H1 (cell line): ENCODE measurements at regions not wholly inside any gene's neighbourhood (a gene's known extent, or its start where the extent isn't known, plus 50 kb on each side); places are given as distances from the start of the nearest gene placed in this dataset.

Source experiments
- CTCF ChIA-PET: fragments of 300-600 bp; sonication (Branson Sonifier 250); formaldehyde crosslinking; loops from one replicate; lab custom pipeline; 2021; ENCODE audit not compliant: partially characterized antibody; lab: Charles Lee
- POLR2A ChIA-PET: fragments of 300-600 bp; sonication (Branson Sonifier 250); formaldehyde crosslinking; loops from one replicate; lab custom pipeline; 2021; ENCODE audit warnings: inconsistent platforms; ENCODE audit not compliant: partially characterized antibody; lab: Charles Lee
- DNase-seq, 2 experiments: peaks; one replicate each; pipeline versions ENCODE4 v3.0.0 to v3.0.0-alpha.2; 2010 to 2022; ENCODE audit warnings: low spot score in 2 of 2, low read depth in 1 of 2, mixed read lengths in 1 of 2
- FAIRE-seq: peaks from 2 replicates; lab custom pipeline; 2011; peaks lifted over from hg19 to GRCh38; lab: Jason Lieb, UNC
- H2AFZ ChIP-seq: 2 replicates; pipeline ENCODE4 v1.8.1; 2012; ENCODE audit warnings: low read length, inconsistent platforms
- H2AK5ac ChIP-seq: 2 replicates; pipeline ENCODE4 v1.6.1; 2013; ENCODE audit warnings: low read depth, low read length
- H2BK120ac ChIP-seq: replicated peaks from 2 replicates; pipeline ENCODE3; 2013; ENCODE audit warnings: low read depth, low read length, inconsistent platforms
- H2BK12ac ChIP-seq: 2 replicates; pipeline ENCODE4 v1.6.1; 2013; ENCODE audit warnings: low read depth, low read length
- H2BK15ac ChIP-seq: 2 replicates; pipeline ENCODE4 v1.6.1; 2013; ENCODE audit warnings: low read length
- H2BK20ac ChIP-seq: 2 replicates; pipeline ENCODE4 v1.6.1; 2013; ENCODE audit warnings: low read length
- H2BK5ac ChIP-seq: 2 replicates; pipeline ENCODE4 v1.6.1; 2013; ENCODE audit warnings: low read depth, low read length
- H3K14ac ChIP-seq: 2 replicates; pipeline ENCODE4 v1.6.1; 2013; ENCODE audit warnings: inconsistent platforms; ENCODE audit not compliant: insufficient read length
- H3K18ac ChIP-seq: 2 replicates; pipeline ENCODE4 v1.6.1; 2013; ENCODE audit warnings: low read length; ENCODE audit errors: extremely low read depth
- H3K23ac ChIP-seq: 2 replicates; pipeline ENCODE4 v1.6.1; 2013; ENCODE audit warnings: inconsistent platforms; ENCODE audit not compliant: insufficient read length
- H3K23me2 ChIP-seq: 2 replicates; pipeline ENCODE4 v1.6.1; 2013; ENCODE audit warnings: low read depth, low read length
- H3K27ac ChIP-seq: 2 replicates; pipeline ENCODE4 v1.6.1; 2011; ENCODE audit warnings: low read depth, low read length, inconsistent platforms
- H3K27me3 ChIP-seq, 4 experiments: replicated peaks in 1 of 4; 1 replicate in 1 of 4; 2 replicates in 3 of 4; pipeline versions ENCODE4 v1.6.1 to v1.8.1; 2011 to 2013; ENCODE audit warnings: low read length in 3 of 4, mild to moderate bottlenecking in 3 of 4, inconsistent platforms in 2 of 4, mixed read lengths in 2 of 4, moderate library complexity in 1 of 4; ENCODE audit not compliant: control insufficient read depth in 3 of 4, insufficient read depth in 3 of 4; ENCODE audit errors: extremely low read depth in 1 of 4
- H3K36me3 ChIP-seq, 4 experiments: 2 replicates each; pipeline versions ENCODE4 v1.6.1 to v1.8.1; 2011 to 2013; ENCODE audit warnings: mild to moderate bottlenecking in 4 of 4, low read length in 3 of 4, moderate library complexity in 2 of 4, control low read depth in 1 of 4, inconsistent platforms in 1 of 4; ENCODE audit not compliant: insufficient read depth in 4 of 4, control insufficient read depth in 2 of 4
- H3K4ac ChIP-seq: replicated peaks from 2 replicates; pipeline ENCODE3; 2013; ENCODE audit warnings: low read length, low read depth, mixed read lengths, inconsistent platforms; ENCODE audit not compliant: insufficient read length
- H3K4me1 ChIP-seq, 4 experiments: replicated peaks in 1 of 4; 1 replicate in 1 of 4; 2 replicates in 3 of 4; pipeline versions ENCODE4 v1.6.1 to v1.8.1; 2011 to 2013; ENCODE audit warnings: low read length in 3 of 4, inconsistent platforms in 2 of 4, mixed read lengths in 1 of 4; ENCODE audit not compliant: insufficient read depth in 4 of 4, control insufficient read depth in 3 of 4
- H3K4me2 ChIP-seq, 2 experiments: 2 replicates each; pipeline versions ENCODE4 v1.6.1 to v1.8.1; 2011 to 2013; ENCODE audit warnings: low read depth in 2 of 2, low read length in 2 of 2, control low read depth in 1 of 2, inconsistent platforms in 1 of 2, mild to moderate bottlenecking in 1 of 2; ENCODE audit not compliant: insufficient read depth in 1 of 2
- H3K4me3 ChIP-seq, 4 experiments: fragments of 200-600, 300-600 bp in 1 of 4; sonication (generic), shearing (Covaris generic), sonication (Bioruptor Twin) in 1 of 4; 2 replicates each; pipeline versions ENCODE4 v1.5.1 to v1.8.1; 2011 to 2016; ENCODE audit warnings: low read length in 4 of 4, low read depth in 3 of 4, control low read depth in 2 of 4, inconsistent platforms in 2 of 4, mild to moderate bottlenecking in 2 of 4, mixed read lengths in 1 of 4, moderate library complexity in 1 of 4; ENCODE audit not compliant: insufficient read depth in 2 of 4; ENCODE audit errors: extremely low read depth in 1 of 4
- H3K56ac ChIP-seq: replicated peaks from 2 replicates; pipeline ENCODE3; 2013; ENCODE audit warnings: low read depth, mild to moderate bottlenecking, mixed read lengths, low read length, inconsistent platforms; ENCODE audit not compliant: insufficient read length
- H3K79me1 ChIP-seq: 2 replicates; pipeline ENCODE4 v1.6.1; 2013; ENCODE audit warnings: low read depth, low read length, control low read depth
- H3K79me2 ChIP-seq, 2 experiments: 2 replicates each; pipeline versions ENCODE4 v1.6.1 to v1.8.1; 2012 to 2013; ENCODE audit warnings: low read length in 2 of 2, mild to moderate bottlenecking in 2 of 2, inconsistent platforms in 1 of 2; ENCODE audit not compliant: insufficient read depth in 2 of 2, control insufficient read depth in 1 of 2
- H3K9ac ChIP-seq, 4 experiments: replicated peaks in 1 of 4; 1 replicate in 1 of 4; 2 replicates in 3 of 4; pipeline versions ENCODE4 v1.6.1 to v1.8.1; 2011 to 2013; ENCODE audit warnings: low read depth in 3 of 4, low read length in 3 of 4, control low read depth in 2 of 4, mild to moderate bottlenecking in 2 of 4, moderate library complexity in 2 of 4, inconsistent platforms in 1 of 4; ENCODE audit errors: extremely low read depth in 1 of 4
- H3K9me3 ChIP-seq, 2 experiments: 2 replicates each; pipeline versions ENCODE4 v1.6.1 to v1.8.1; 2012 to 2013; ENCODE audit warnings: mild to moderate bottlenecking in 2 of 2, moderate library complexity in 2 of 2, control low read depth in 1 of 2, inconsistent platforms in 1 of 2, low read depth in 1 of 2, low read length in 1 of 2, mixed read lengths in 1 of 2; ENCODE audit not compliant: insufficient read depth in 2 of 2
- H4K20me1 ChIP-seq, 2 experiments: replicated peaks in 1 of 2; 2 replicates each; pipeline versions ENCODE3 to v1.8.1; 2011 to 2013; ENCODE audit warnings: inconsistent platforms in 2 of 2, low read length in 2 of 2, mild to moderate bottlenecking in 1 of 2; ENCODE audit not compliant: insufficient read depth in 2 of 2, control insufficient read depth in 1 of 2
- H4K5ac ChIP-seq: 2 replicates; pipeline ENCODE4 v1.6.1; 2013; ENCODE audit warnings: low read length, low read depth, mixed read lengths, inconsistent platforms; ENCODE audit not compliant: insufficient read length
- H4K8ac ChIP-seq: 2 replicates; pipeline ENCODE4 v1.8.0; 2013; ENCODE audit warnings: mild to moderate bottlenecking, moderate library complexity, low read length, inconsistent platforms; ENCODE audit not compliant: insufficient read depth; ENCODE audit errors: extremely low read depth
- H4K91ac ChIP-seq: replicated peaks from 2 replicates; pipeline ENCODE3; 2013; ENCODE audit warnings: low read length, mixed read lengths, inconsistent platforms; ENCODE audit not compliant: insufficient read length
- BCL11A ChIP-seq, 2 experiments: IDR thresholded peaks; one replicate each; pipeline ENCODE4 v1.6.1; 2011; ENCODE audit warnings: low read depth in 2 of 2, low read length in 2 of 2, mild to moderate bottlenecking in 2 of 2
- CBX5 ChIP-seq: fragments of 300-800, 300-1000 bp; sonication (generic); IDR thresholded peaks from 2 replicates; pipeline ENCODE4 v1.7.1; 2016; ENCODE audit warnings: antibody characterized with exemption, low read length, low read depth
- CBX8 ChIP-seq: fragments of 300-800, 300-1000 bp; sonication (generic); IDR thresholded peaks from 2 replicates; pipeline ENCODE4 v1.7.1; 2016; ENCODE audit warnings: low read depth, low read length, borderline replicate concordance
- EZH2 ChIP-seq: fragments of 200-600 bp; sonication (generic); IDR thresholded peaks from 2 replicates; pipeline ENCODE4 v1.7.1; 2012; ENCODE audit warnings: low read depth, mild to moderate bottlenecking, moderate library complexity, low read length, inconsistent platforms; ENCODE audit not compliant: severe bottlenecking
- GABPA ChIP-seq: IDR thresholded peaks from 2 replicates; pipeline ENCODE4 v1.6.1; 2011; ENCODE audit warnings: mild to moderate bottlenecking, low read length, moderate library complexity, borderline replicate concordance; ENCODE audit not compliant: insufficient read depth
- JUN ChIP-seq: IDR thresholded peaks from 2 replicates; pipeline ENCODE4 v1.6.1; 2011; ENCODE audit warnings: low read depth, mild to moderate bottlenecking, improper control_type of control experiment, low read length
- MAFK ChIP-seq: IDR thresholded peaks from 2 replicates; pipeline ENCODE4 v1.6.1; 2012; ENCODE audit warnings: low read depth, mild to moderate bottlenecking, improper control_type of control experiment, low read length
- RXRA ChIP-seq: IDR thresholded peaks from 2 replicates; pipeline ENCODE4 v1.6.1; 2011; ENCODE audit warnings: low read depth, mild to moderate bottlenecking, low read length, moderate library complexity; ENCODE audit not compliant: insufficient read depth
- USF2 ChIP-seq: IDR thresholded peaks from 2 replicates; pipeline ENCODE4 v1.6.1; 2011; ENCODE audit warnings: low read length, improper control_type of control experiment

GRCh38 chr3:153233986-153234385 lies 72.0 kb downstream of the RAP2B start:
- CTCF ChIA-PET, result interaction anchor here (1.3 kb wide), 1 partner anchor 19 kb away, joined by 3 read pairs; no protein-coding TSS in a partner anchor
- no peak overlapping the region for H3K9ac ChIP-seq
- H3K14ac ChIP-seq, result no peak overlapping the region
- no peaks in the 10 kb centered on the region for H3K79me1 ChIP-seq
- no peaks in the 10 kb centered on the region for H3K27me3 ChIP-seq
- H2BK120ac ChIP-seq, result no peak overlapping the region
- H3K56ac ChIP-seq, result no peak overlapping the region
- no peak overlapping the region for H2BK20ac ChIP-seq
- no peaks in the 10 kb centered on the region for H3K9me3 ChIP-seq
- H4K5ac ChIP-seq, result no peak overlapping the region
- H3K79me2 ChIP-seq, result no peaks in the 10 kb centered on the region
- no peak overlapping the region for H2AK5ac ChIP-seq
- no peaks in the 10 kb centered on the region for H3K4me1 ChIP-seq
- no peak overlapping the region for H2AFZ ChIP-seq
- TF ChIP-seq BCL11A (IDR thresholded peaks at IDR 0.05; ENCODE audit: low read depth in 2 of 2, low read length in 2 of 2) (no peak), MAFK (no peak), GABPA (no peak), CBX8 (no peak), EZH2 (no peak), RXRA (no peak), USF2 (no peak), JUN (no peak), CBX5 (no peak)
- no peak overlapping the region for H3K23ac ChIP-seq
- H2BK12ac ChIP-seq, result no peak overlapping the region
- H2BK5ac ChIP-seq, result no peak overlapping the region
- no peak overlapping the region for H4K91ac ChIP-seq
- DNase-seq (no peak), FAIRE-seq (no peak)
- H3K27ac ChIP-seq, result no peak overlapping the region
- no peak overlapping the region for H2BK15ac ChIP-seq
- H3K4me2 ChIP-seq, result no peak overlapping the region
- H3K4ac ChIP-seq, result no peak overlapping the region
- H4K20me1 ChIP-seq, result no peaks in the 10 kb centered on the region
- no peak overlapping the region for H3K18ac ChIP-seq
- POLR2A ChIA-PET, result no interaction called here
- no peaks in the 10 kb centered on the region for H3K23me2 ChIP-seq
- no peak overlapping the region for H3K4me3 ChIP-seq
- H4K8ac ChIP-seq, result no peak overlapping the region
- no peaks in the 10 kb centered on the region for H3K36me3 ChIP-seq
